H1 (cell line): ENCODE measurements at regions not wholly inside any gene's neighbourhood (a gene's known extent, or its start where the extent isn't known, plus 50 kb on each side); places are given as distances from the start of the nearest gene placed in this dataset.

ENCODE experiments used
- CTCF ChIA-PET: fragments of 300-600 bp; sonication (Branson Sonifier 250); formaldehyde crosslinking; loops from one replicate; lab custom pipeline; 2021; ENCODE audit not compliant: partially characterized antibody; lab: Charles Lee
- POLR2A ChIA-PET: fragments of 300-600 bp; sonication (Branson Sonifier 250); formaldehyde crosslinking; loops from one replicate; lab custom pipeline; 2021; ENCODE audit warnings: inconsistent platforms; ENCODE audit not compliant: partially characterized antibody; lab: Charles Lee
- DNase-seq, 2 experiments: peaks; one replicate each; pipeline versions ENCODE4 v3.0.0 to v3.0.0-alpha.2; 2010 to 2022; ENCODE audit warnings: low spot score in 2 of 2, low read depth in 1 of 2, mixed read lengths in 1 of 2
- FAIRE-seq: peaks from 2 replicates; lab custom pipeline; 2011; peaks lifted over from hg19 to GRCh38; lab: Jason Lieb, UNC
- H2AFZ ChIP-seq: 2 replicates; pipeline ENCODE4 v1.8.1; 2012; ENCODE audit warnings: low read length, inconsistent platforms
- H2AK5ac ChIP-seq: 2 replicates; pipeline ENCODE4 v1.6.1; 2013; ENCODE audit warnings: low read depth, low read length
- H2BK120ac ChIP-seq: replicated peaks from 2 replicates; pipeline ENCODE3; 2013; ENCODE audit warnings: low read depth, low read length, inconsistent platforms
- H2BK12ac ChIP-seq: 2 replicates; pipeline ENCODE4 v1.6.1; 2013; ENCODE audit warnings: low read depth, low read length
- H2BK15ac ChIP-seq: 2 replicates; pipeline ENCODE4 v1.6.1; 2013; ENCODE audit warnings: low read length
- H2BK20ac ChIP-seq: 2 replicates; pipeline ENCODE4 v1.6.1; 2013; ENCODE audit warnings: low read length
- H2BK5ac ChIP-seq: 2 replicates; pipeline ENCODE4 v1.6.1; 2013; ENCODE audit warnings: low read depth, low read length
- H3K14ac ChIP-seq: 2 replicates; pipeline ENCODE4 v1.6.1; 2013; ENCODE audit warnings: inconsistent platforms; ENCODE audit not compliant: insufficient read length
- H3K18ac ChIP-seq: 2 replicates; pipeline ENCODE4 v1.6.1; 2013; ENCODE audit warnings: low read length; ENCODE audit errors: extremely low read depth
- H3K23ac ChIP-seq: 2 replicates; pipeline ENCODE4 v1.6.1; 2013; ENCODE audit warnings: inconsistent platforms; ENCODE audit not compliant: insufficient read length
- H3K23me2 ChIP-seq: 2 replicates; pipeline ENCODE4 v1.6.1; 2013; ENCODE audit warnings: low read depth, low read length
- H3K27ac ChIP-seq: 2 replicates; pipeline ENCODE4 v1.6.1; 2011; ENCODE audit warnings: low read depth, low read length, inconsistent platforms
- H3K27me3 ChIP-seq, 4 experiments: replicated peaks in 1 of 4; 1 replicate in 1 of 4; 2 replicates in 3 of 4; pipeline versions ENCODE4 v1.6.1 to v1.8.1; 2011 to 2013; ENCODE audit warnings: low read length in 3 of 4, mild to moderate bottlenecking in 3 of 4, inconsistent platforms in 2 of 4, mixed read lengths in 2 of 4, moderate library complexity in 1 of 4; ENCODE audit not compliant: control insufficient read depth in 3 of 4, insufficient read depth in 3 of 4; ENCODE audit errors: extremely low read depth in 1 of 4
- H3K36me3 ChIP-seq, 4 experiments: 2 replicates each; pipeline versions ENCODE4 v1.6.1 to v1.8.1; 2011 to 2013; ENCODE audit warnings: mild to moderate bottlenecking in 4 of 4, low read length in 3 of 4, moderate library complexity in 2 of 4, control low read depth in 1 of 4, inconsistent platforms in 1 of 4; ENCODE audit not compliant: insufficient read depth in 4 of 4, control insufficient read depth in 2 of 4
- H3K4ac ChIP-seq: replicated peaks from 2 replicates; pipeline ENCODE3; 2013; ENCODE audit warnings: low read length, low read depth, mixed read lengths, inconsistent platforms; ENCODE audit not compliant: insufficient read length
- H3K4me1 ChIP-seq, 4 experiments: replicated peaks in 1 of 4; 1 replicate in 1 of 4; 2 replicates in 3 of 4; pipeline versions ENCODE4 v1.6.1 to v1.8.1; 2011 to 2013; ENCODE audit warnings: low read length in 3 of 4, inconsistent platforms in 2 of 4, mixed read lengths in 1 of 4; ENCODE audit not compliant: insufficient read depth in 4 of 4, control insufficient read depth in 3 of 4
- H3K4me2 ChIP-seq, 2 experiments: 2 replicates each; pipeline versions ENCODE4 v1.6.1 to v1.8.1; 2011 to 2013; ENCODE audit warnings: low read depth in 2 of 2, low read length in 2 of 2, control low read depth in 1 of 2, inconsistent platforms in 1 of 2, mild to moderate bottlenecking in 1 of 2; ENCODE audit not compliant: insufficient read depth in 1 of 2
- H3K4me3 ChIP-seq, 4 experiments: fragments of 200-600, 300-600 bp in 1 of 4; sonication (generic), shearing (Covaris generic), sonication (Bioruptor Twin) in 1 of 4; 2 replicates each; pipeline versions ENCODE4 v1.5.1 to v1.8.1; 2011 to 2016; ENCODE audit warnings: low read length in 4 of 4, low read depth in 3 of 4, control low read depth in 2 of 4, inconsistent platforms in 2 of 4, mild to moderate bottlenecking in 2 of 4, mixed read lengths in 1 of 4, moderate library complexity in 1 of 4; ENCODE audit not compliant: insufficient read depth in 2 of 4; ENCODE audit errors: extremely low read depth in 1 of 4
- H3K56ac ChIP-seq: replicated peaks from 2 replicates; pipeline ENCODE3; 2013; ENCODE audit warnings: low read depth, mild to moderate bottlenecking, mixed read lengths, low read length, inconsistent platforms; ENCODE audit not compliant: insufficient read length
- H3K79me1 ChIP-seq: 2 replicates; pipeline ENCODE4 v1.6.1; 2013; ENCODE audit warnings: low read depth, low read length, control low read depth
- H3K79me2 ChIP-seq, 2 experiments: 2 replicates each; pipeline versions ENCODE4 v1.6.1 to v1.8.1; 2012 to 2013; ENCODE audit warnings: low read length in 2 of 2, mild to moderate bottlenecking in 2 of 2, inconsistent platforms in 1 of 2; ENCODE audit not compliant: insufficient read depth in 2 of 2, control insufficient read depth in 1 of 2
- H3K9ac ChIP-seq, 4 experiments: replicated peaks in 1 of 4; 1 replicate in 1 of 4; 2 replicates in 3 of 4; pipeline versions ENCODE4 v1.6.1 to v1.8.1; 2011 to 2013; ENCODE audit warnings: low read depth in 3 of 4, low read length in 3 of 4, control low read depth in 2 of 4, mild to moderate bottlenecking in 2 of 4, moderate library complexity in 2 of 4, inconsistent platforms in 1 of 4; ENCODE audit errors: extremely low read depth in 1 of 4
- H3K9me3 ChIP-seq, 2 experiments: 2 replicates each; pipeline versions ENCODE4 v1.6.1 to v1.8.1; 2012 to 2013; ENCODE audit warnings: mild to moderate bottlenecking in 2 of 2, moderate library complexity in 2 of 2, control low read depth in 1 of 2, inconsistent platforms in 1 of 2, low read depth in 1 of 2, low read length in 1 of 2, mixed read lengths in 1 of 2; ENCODE audit not compliant: insufficient read depth in 2 of 2
- H4K20me1 ChIP-seq, 2 experiments: replicated peaks in 1 of 2; 2 replicates each; pipeline versions ENCODE3 to v1.8.1; 2011 to 2013; ENCODE audit warnings: inconsistent platforms in 2 of 2, low read length in 2 of 2, mild to moderate bottlenecking in 1 of 2; ENCODE audit not compliant: insufficient read depth in 2 of 2, control insufficient read depth in 1 of 2
- H4K5ac ChIP-seq: 2 replicates; pipeline ENCODE4 v1.6.1; 2013; ENCODE audit warnings: low read length, low read depth, mixed read lengths, inconsistent platforms; ENCODE audit not compliant: insufficient read length
- H4K8ac ChIP-seq: 2 replicates; pipeline ENCODE4 v1.8.0; 2013; ENCODE audit warnings: mild to moderate bottlenecking, moderate library complexity, low read length, inconsistent platforms; ENCODE audit not compliant: insufficient read depth; ENCODE audit errors: extremely low read depth
- H4K91ac ChIP-seq: replicated peaks from 2 replicates; pipeline ENCODE3; 2013; ENCODE audit warnings: low read length, mixed read lengths, inconsistent platforms; ENCODE audit not compliant: insufficient read length
- ASH2L ChIP-seq: fragments of 200-600, 300-600 bp; sonication (generic); IDR thresholded peaks from one replicate; pipeline ENCODE4 v1.7.1; 2017; ENCODE audit warnings: low read length
- BCL11A ChIP-seq, 2 experiments: IDR thresholded peaks; one replicate each; pipeline ENCODE4 v1.6.1; 2011; ENCODE audit warnings: low read depth in 2 of 2, low read length in 2 of 2, mild to moderate bottlenecking in 2 of 2
- EP300 ChIP-seq, 2 experiments: IDR thresholded peaks; 1 replicate in 1 of 2; 2 replicates in 1 of 2; pipeline ENCODE4 v1.6.1; 2011 to 2012; ENCODE audit warnings: low read depth in 2 of 2, low read length in 2 of 2, mild to moderate bottlenecking in 2 of 2, borderline replicate concordance in 1 of 2, inconsistent platforms in 1 of 2, moderate library complexity in 1 of 2
- GABPA ChIP-seq: IDR thresholded peaks from 2 replicates; pipeline ENCODE4 v1.6.1; 2011; ENCODE audit warnings: mild to moderate bottlenecking, low read length, moderate library complexity, borderline replicate concordance; ENCODE audit not compliant: insufficient read depth
- JUN ChIP-seq: IDR thresholded peaks from 2 replicates; pipeline ENCODE4 v1.6.1; 2011; ENCODE audit warnings: low read depth, mild to moderate bottlenecking, improper control_type of control experiment, low read length
- JUND ChIP-seq: IDR thresholded peaks from 2 replicates; pipeline ENCODE4 v1.6.1; 2011; ENCODE audit warnings: mild to moderate bottlenecking, improper control_type of control experiment, low read length
- KDM4A ChIP-seq: IDR thresholded peaks from one replicate; pipeline ENCODE4 v1.7.1; 2012; ENCODE audit warnings: low read depth, mild to moderate bottlenecking, moderate library complexity, low read length, inconsistent platforms; ENCODE audit not compliant: severe bottlenecking
- KDM5A ChIP-seq: fragments of 200-600 bp; IDR thresholded peaks from 2 replicates; pipeline ENCODE4 v1.7.1; 2012; ENCODE audit warnings: mild to moderate bottlenecking, low read length, inconsistent platforms, mixed read lengths
- POU5F1 ChIP-seq: IDR thresholded peaks from 2 replicates; pipeline ENCODE4 v1.6.1; 2011; ENCODE audit warnings: low read depth, mild to moderate bottlenecking, low read length, moderate library complexity
- SIRT6 ChIP-seq: IDR thresholded peaks from one replicate; pipeline ENCODE4 v1.7.1; 2012; ENCODE audit warnings: low read length, inconsistent platforms
- SP4 ChIP-seq: IDR thresholded peaks from 2 replicates; pipeline ENCODE4 v1.6.1; 2012; ENCODE audit warnings: low read length, inconsistent platforms
- SRF ChIP-seq: IDR thresholded peaks from 2 replicates; pipeline ENCODE4 v1.6.1; 2011; ENCODE audit warnings: mild to moderate bottlenecking, low read depth, low read length, moderate library complexity
- TAF7 ChIP-seq: optimal IDR thresholded peaks from 2 replicates; pipeline ENCODE3; 2011; ENCODE audit warnings: low read depth, mild to moderate bottlenecking, inconsistent platforms, low read length, moderate library complexity, borderline replicate concordance
- WGBS, 2 experiments: shearing (Covaris generic) in 1 of 2; methylation state at CpG; one replicate each; pipeline versions ENCODE4 v1.1.6 to v1.1.7; 2013 to 2015; ENCODE audit warnings: low lambda C conversion rate in 2 of 2, mixed read lengths in 2 of 2, inconsistent platforms in 1 of 2, low coverage in 1 of 2, missing lambda C conversion rate in 1 of 2; ENCODE audit not compliant: insufficient replicate concordance in 2 of 2, insufficient coverage in 1 of 2, insufficient read length in 1 of 2; ENCODE audit errors: extremely low coverage in 1 of 2, missing lambda C conversion rate in 1 of 2; 5-methylcytosine and 5-hydroxymethylcytosine counted together

- no peak overlapping the region for H2BK5ac ChIP-seq
- H4K8ac ChIP-seq: no peak overlapping the region
- H2BK120ac ChIP-seq: no peak overlapping the region
- no peak overlapping the region for H2BK15ac ChIP-seq
- no peak overlapping the region for H2AFZ ChIP-seq
- peaks cover 0 to 6% of the 10 kb centered on the region in 2 experiments; a peak in 1 of 4 replicates for H3K9me3 ChIP-seq
- POLR2A ChIA-PET: no interaction called here
- no peak overlapping the region for H3K14ac ChIP-seq
- no peak overlapping the region for H3K4ac ChIP-seq
- H3K27me3 ChIP-seq: no peaks in the 10 kb centered on the region
- no peaks in the 10 kb centered on the region for H3K36me3 ChIP-seq
- no peak overlapping the region for H2BK12ac ChIP-seq
- no peak overlapping the region for H4K5ac ChIP-seq
- H2AK5ac ChIP-seq: no peak overlapping the region
- no peaks in the 10 kb centered on the region for H3K79me2 ChIP-seq
- WGBS, 2 experiments: 78% methylated on average over 2 of the region's 2 CpGs; no CpG with 5 or more reads in 1 of the 2 experiments
- no peak overlapping the region for H3K27ac ChIP-seq
- H4K91ac ChIP-seq: no peak overlapping the region
- H3K4me3 ChIP-seq: no peak overlapping the region
- no peak overlapping the region for H3K23ac ChIP-seq
- H3K4me1 ChIP-seq: no peaks in the 10 kb centered on the region
- CTCF ChIA-PET: no interaction called here
- H3K56ac ChIP-seq: no peak overlapping the region
- H3K23me2 ChIP-seq: no peaks in the 10 kb centered on the region
- H3K79me1 ChIP-seq: no peaks in the 10 kb centered on the region
- DNase-seq (no peak), FAIRE-seq (no peak)
- H4K20me1 ChIP-seq: no peaks in the 10 kb centered on the region
- no peak overlapping the region for H3K18ac ChIP-seq
- no peak overlapping the region for H2BK20ac ChIP-seq
- no peak overlapping the region for H3K4me2 ChIP-seq
- no peak overlapping the region for H3K9ac ChIP-seq
- TF ChIP-seq EP300 (IDR thresholded peaks at IDR 0.05; ENCODE audit: borderline replicate concordance in 1 of 2, low read depth in 2 of 2, low read length in 2 of 2) (no peak), TAF7 (no peak), BCL11A (IDR thresholded peaks at IDR 0.05; ENCODE audit: low read depth in 2 of 2, low read length in 2 of 2) (no peak), JUND (no peak), GABPA (no peak), JUN (no peak), KDM4A (no peak), ASH2L (no peak), SRF (no peak), KDM5A (no peak), POU5F1 (no peak), SIRT6 (no peak), SP4 (no peak)
Observed at GRCh38 chrX:5559386-5559785, 669.3 kb downstream of the NLGN4X start.
